ENCODE measurements at regions not wholly inside any gene's neighbourhood (a gene's known extent, or its start where the extent isn't known, plus 50 kb on each side); places are given as distances from the start of the nearest gene placed in this dataset.

DNA sequence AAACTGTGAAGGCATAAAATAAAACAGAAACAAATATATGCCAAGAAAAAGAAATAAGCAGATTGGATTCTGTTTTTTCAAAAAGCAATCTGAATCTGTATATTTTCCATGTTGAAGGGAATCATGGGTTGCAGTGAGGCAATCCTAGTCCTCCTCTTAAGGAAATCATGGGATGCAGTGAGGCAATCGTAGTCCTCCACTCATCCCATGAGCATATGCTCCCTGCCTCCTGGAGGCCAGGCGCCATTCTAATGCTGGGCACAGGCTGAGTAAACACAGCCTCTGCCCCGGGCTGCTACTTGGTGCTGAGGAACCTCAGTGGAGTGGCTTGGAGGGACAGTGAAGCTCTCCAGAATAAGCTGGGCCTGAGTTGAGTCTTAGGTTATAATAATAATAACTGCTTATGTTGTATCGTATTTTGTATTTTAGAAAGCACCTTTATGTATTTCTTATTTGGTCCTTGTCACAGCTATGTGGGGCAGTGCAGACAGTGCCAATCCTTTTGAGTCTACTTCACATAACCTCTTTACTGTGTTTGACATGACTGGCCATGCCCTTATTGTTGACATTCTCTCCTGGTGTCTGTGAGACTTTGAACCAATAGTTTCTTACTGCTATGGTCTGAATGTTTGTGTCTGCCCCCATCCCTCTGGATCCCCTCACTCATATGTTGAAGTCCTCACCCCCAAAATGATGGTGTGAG, 56.6 kb upstream of the CITED2 start:
- H3K27ac Mint-ChIP-seq, result no peak overlapping the region
- peaks cover 5% of the 10 kb centered on the region for H3K27me3 Mint-ChIP-seq
- peaks cover 3% of the 10 kb centered on the region for H3K9me3 Mint-ChIP-seq
- no peak overlapping the region for H3K4me3 Mint-ChIP-seq
- peaks cover 3% of the 10 kb centered on the region for H3K4me1 Mint-ChIP-seq
- H3K36me3 Mint-ChIP-seq, result no peaks in the 10 kb centered on the region
- no peak for DNase-seq

DNA sequence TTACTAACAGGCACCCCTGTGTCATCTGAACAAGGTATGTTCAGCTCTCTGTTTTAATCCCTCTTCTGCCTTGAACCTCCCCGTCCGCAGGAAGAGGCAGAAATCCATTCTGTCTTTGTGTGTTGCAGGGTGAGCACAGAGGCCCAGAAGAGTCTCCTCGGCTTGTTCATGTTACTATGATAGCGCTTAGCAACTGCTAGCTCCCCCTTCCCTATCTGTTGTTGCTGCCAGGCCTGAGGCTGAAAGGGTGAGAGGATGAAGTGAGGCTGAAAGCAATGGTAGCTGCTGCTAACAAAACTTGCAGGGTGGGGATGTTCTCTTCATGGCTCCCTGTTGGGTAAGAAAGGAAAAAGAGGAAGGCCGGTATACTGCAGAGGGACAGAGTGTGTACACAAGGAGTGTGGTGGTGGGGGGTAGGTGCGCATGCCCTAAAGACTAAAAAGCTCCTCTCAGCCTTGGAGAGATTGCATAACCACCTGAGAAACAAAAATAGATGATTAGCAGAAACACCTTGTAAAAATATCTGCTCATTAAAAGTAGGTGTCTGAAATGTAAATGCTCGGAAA, 55.2 kb upstream of the CITED2 start:
- no peak overlapping the region for H3K27ac Mint-ChIP-seq
- H3K4me1 Mint-ChIP-seq, result peaks cover 3% of the 10 kb centered on the region

DNA sequence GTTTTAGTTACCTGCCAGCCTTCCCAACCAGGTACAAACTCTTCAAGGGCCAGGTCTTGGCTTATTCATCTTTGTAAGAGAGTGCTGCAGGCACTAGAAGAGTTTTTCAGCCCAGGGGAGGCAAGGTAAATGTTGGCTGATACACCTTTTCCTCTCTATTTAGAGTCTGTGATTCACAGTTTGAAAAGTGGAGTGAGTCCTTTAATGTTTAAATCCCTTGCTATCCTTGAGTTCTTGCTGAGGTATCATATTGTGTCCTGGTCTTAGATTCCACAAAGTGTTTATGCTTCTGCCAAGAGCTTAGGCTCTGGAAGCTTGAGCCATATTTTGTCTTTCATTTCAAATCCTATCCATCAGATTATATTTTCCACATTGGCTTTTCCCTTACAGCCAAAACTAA, 52.8 kb upstream of the CITED2 start:
- no peak for DNase-seq
- peaks cover 8% of the 10 kb centered on the region for H3K27me3 Mint-ChIP-seq
- H3K4me1 Mint-ChIP-seq, result no peaks in the 10 kb centered on the region
- H3K27ac Mint-ChIP-seq, result no peak overlapping the region
- peaks cover 2% of the 10 kb centered on the region for H3K9me3 Mint-ChIP-seq
- H3K36me3 Mint-ChIP-seq, result no peaks in the 10 kb centered on the region
- no peak overlapping the region for H3K4me3 Mint-ChIP-seq

More for the DNA sequence above, 55.2 kb upstream of the CITED2 start:
- H3K9me3 Mint-ChIP-seq, result peaks cover 3% of the 10 kb centered on the region
- peaks cover 5% of the 10 kb centered on the region for H3K27me3 Mint-ChIP-seq
- H3K36me3 Mint-ChIP-seq, result no peaks in the 10 kb centered on the region
- no peak for DNase-seq
- no peak overlapping the region for H3K4me3 Mint-ChIP-seq

DNA sequence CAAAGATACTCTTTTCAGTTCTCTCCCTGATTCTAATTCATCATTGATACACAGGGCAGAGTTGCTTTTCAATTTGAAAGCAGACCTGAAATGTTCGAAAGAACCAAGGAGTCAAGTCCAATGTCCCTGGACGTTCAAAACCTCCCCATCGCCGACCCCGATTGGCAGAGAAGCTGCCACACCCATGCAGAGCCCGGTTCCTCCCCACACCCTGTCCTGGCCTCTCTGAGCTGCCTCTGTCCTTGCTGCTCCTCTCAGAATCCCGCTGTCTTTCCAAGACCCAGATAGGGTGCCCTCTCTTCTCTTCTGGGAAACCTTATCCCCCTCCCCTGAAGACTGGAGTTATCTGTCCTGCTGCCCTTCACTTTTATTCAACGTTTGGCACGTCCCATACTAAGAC, 52.3 kb upstream of the CITED2 start:
- Mint-ChIP-seq H3K4me3 (no peak overlapping the region), H3K4me1 (no peaks in the 10 kb centered on the region), H3K9me3 (no peaks in the 10 kb centered on the region), H3K27ac (no peak overlapping the region), H3K36me3 (no peaks in the 10 kb centered on the region), H3K27me3 (peaks cover 8% of the 10 kb centered on the region)
- no peak for DNase-seq

DNA sequence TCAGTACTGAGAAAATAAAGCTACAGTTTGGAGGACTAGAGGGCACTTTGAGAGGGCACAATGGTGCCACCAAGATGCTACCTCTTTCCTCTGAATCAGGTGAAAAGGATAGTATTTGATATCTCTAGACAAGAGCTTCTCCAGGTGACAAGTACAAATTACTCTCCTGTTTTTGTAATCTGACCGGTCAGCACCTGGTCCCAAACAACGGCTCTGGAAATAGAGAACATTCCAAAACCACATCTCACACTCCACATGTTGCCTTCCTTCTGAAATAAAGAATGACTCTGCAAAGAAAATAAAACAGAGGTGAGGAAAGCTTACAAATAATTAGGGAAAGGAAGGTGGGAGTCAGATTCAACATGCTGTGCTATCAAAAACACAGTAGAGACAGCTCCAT, 51.3 kb upstream of the CITED2 start:
- H3K9me3 Mint-ChIP-seq, result no peaks in the 10 kb centered on the region
- no peak overlapping the region for H3K4me3 Mint-ChIP-seq
- H3K4me1 Mint-ChIP-seq, result no peaks in the 10 kb centered on the region
- H3K27ac Mint-ChIP-seq, result no peak overlapping the region
- peaks cover 8% of the 10 kb centered on the region for H3K27me3 Mint-ChIP-seq
- no peak for DNase-seq
- H3K36me3 Mint-ChIP-seq, result no peaks in the 10 kb centered on the region

DNA sequence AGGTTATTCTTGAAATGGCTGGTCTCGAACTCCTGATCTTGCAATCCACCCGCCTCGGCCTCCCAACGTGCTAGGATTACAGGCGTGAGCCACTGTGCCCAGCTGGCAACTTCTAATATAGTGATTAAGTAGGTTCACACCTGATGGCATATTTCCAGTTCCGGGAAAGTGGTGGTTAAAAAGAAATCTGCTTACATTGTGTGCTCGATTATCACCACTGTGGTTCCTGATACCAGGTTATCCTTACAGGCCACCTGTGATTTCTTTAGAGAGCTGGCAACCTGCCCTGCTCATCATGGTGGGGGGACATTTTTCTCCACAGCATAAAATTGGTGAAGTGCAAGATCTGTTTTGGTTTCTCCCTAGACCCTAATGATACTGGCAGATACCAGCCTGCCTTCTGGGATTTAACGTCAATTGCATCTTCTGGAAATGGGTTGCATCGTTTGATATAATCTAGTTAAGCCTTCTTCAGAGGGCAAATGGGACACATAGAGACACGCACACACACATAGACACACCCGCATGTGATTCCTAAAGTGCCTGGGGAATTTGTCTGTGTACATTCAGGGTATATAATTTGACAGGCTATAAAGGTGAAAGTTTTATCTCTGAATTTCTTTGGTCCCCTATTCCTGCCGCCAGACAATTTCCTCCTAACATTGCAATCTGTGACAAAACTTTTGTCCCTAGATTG, 49.7 kb upstream of the CITED2 start:
- H3K27ac Mint-ChIP-seq, result no peak overlapping the region
- no peaks in the 10 kb centered on the region for H3K9me3 Mint-ChIP-seq
- no peak for DNase-seq
- peaks cover 3% of the 10 kb centered on the region for H3K27me3 Mint-ChIP-seq
- H3K36me3 Mint-ChIP-seq, result no peaks in the 10 kb centered on the region
- H3K4me1 Mint-ChIP-seq, result no peaks in the 10 kb centered on the region
- no peak overlapping the region for H3K4me3 Mint-ChIP-seq
